GM20000 (cell line): ENCODE measurements at regions not wholly inside any gene's neighbourhood (a gene's known extent, or its start where the extent isn't known, plus 50 kb on each side); places are given as distances from the start of the nearest gene placed in this dataset.
"Not testable (repeated sequence)": the region's sequence is repeated elsewhere in the genome, so short reads cannot be mapped to it uniquely, and the experiment has no call there.

Experiments
- DNase-seq: peaks from one replicate; pipeline ENCODE4 v3.0.0; 2012; ENCODE audit warnings: low spot score
- TF ChIP-seq, protein P1 (sequence below): IDR thresholded peaks from 2 replicates; pipeline ENCODE4 v1.5.1; 2012; ENCODE audit warnings: mild to moderate bottlenecking, control low read depth; ENCODE audit errors: extremely low read depth, missing control alignments

DNA sequence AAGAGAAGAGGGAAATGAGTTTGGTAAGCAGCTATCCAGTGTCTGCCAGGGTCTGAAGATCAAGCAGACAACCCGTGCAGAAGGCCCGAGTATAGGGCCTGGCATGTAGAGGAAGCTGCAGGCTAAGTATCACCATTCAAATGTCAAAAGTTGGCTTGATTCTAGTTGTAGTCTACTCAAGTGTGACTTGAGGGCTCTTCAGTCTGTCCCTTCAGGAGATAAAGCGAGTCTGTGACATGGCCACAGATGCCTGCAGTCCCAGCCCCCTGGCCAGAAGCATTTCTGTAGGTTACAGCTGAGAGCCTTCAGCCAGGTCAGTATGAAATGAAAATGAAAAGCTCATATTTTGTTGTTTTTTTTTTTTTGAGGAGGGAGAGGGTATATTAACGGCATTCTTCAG, 97.8 kb upstream of the EEPD1 start:
- TF ChIP-seq, protein P1, sequence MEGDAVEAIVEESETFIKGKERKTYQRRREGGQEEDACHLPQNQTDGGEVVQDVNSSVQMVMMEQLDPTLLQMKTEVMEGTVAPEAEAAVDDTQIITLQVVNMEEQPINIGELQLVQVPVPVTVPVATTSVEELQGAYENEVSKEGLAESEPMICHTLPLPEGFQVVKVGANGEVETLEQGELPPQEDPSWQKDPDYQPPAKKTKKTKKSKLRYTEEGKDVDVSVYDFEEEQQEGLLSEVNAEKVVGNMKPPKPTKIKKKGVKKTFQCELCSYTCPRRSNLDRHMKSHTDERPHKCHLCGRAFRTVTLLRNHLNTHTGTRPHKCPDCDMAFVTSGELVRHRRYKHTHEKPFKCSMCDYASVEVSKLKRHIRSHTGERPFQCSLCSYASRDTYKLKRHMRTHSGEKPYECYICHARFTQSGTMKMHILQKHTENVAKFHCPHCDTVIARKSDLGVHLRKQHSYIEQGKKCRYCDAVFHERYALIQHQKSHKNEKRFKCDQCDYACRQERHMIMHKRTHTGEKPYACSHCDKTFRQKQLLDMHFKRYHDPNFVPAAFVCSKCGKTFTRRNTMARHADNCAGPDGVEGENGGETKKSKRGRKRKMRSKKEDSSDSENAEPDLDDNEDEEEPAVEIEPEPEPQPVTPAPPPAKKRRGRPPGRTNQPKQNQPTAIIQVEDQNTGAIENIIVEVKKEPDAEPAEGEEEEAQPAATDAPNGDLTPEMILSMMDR: no peak
- DNase-seq: no peak

DNA sequence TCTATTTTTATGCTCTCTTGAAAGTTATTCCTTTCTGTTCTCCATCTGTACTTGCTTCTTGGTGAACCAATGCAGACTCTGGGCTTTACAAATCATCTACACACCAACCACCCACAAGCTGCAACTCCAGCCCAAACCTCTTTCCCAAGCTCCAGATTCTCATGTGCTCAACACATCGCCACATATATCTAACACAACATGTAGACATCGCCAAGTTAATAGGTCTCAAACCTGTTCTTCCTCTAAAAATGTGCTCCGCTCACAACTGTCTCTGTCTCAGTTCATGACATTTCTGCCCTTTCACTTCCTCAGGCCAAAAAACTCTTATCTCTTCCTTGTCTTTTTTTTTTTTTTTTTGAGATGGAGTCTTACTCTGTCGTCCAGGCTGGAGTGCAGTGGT, 95.7 kb upstream of the EEPD1 start:
- peak; percentile 30 for DNase-seq
- TF ChIP-seq, protein P1: no peak

DNA sequence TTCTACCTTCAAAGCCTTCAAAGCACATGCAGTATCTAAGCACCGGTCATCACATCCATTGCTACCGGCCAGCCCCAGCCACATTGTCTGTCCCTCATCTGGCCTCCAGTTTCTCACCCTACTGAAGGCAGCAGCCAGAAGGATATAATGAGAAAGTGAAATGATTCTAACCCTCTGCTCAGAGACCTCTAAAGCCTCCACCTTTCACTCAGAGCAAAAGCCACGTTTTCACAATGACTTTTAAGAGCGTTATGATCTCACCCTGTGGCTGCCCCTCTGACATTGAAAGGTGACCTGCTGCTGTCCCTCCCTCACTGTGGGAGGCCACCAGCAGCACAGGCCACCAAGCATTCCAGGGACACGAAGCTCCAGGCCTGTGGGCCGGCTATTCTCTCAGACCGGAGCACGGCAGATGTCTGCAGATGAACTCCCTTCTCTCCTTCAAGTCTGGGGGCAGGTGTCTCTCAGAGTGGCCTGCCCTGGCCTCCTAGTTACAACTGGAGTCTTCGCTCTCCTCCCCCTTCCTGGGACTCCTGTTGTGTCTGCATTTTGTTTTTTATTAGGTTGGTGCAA, 94.9 kb upstream of the EEPD1 start:
- DNase-seq: peak; percentile 44
- TF ChIP-seq, protein P1: no peak

DNA sequence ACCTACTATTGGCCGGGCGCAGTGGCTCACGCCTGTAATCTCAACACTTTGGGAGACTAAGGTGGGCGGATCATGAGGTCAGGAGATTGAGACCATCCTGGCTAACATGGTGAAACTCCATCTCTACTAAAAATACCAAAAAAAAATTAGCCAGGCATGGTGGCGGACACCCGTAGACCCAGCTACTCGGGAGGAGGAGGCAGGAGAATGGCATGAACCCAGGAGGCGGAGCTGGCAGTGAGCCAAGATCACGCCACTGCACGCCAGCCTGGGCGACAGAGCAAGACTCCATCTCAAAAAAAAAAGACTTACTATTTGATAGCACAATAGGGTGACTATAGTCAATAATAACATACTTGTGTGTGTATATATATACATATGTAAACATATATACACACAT, 92.7 kb upstream of the EEPD1 start:
- DNase-seq: not testable (repeated sequence)

DNA sequence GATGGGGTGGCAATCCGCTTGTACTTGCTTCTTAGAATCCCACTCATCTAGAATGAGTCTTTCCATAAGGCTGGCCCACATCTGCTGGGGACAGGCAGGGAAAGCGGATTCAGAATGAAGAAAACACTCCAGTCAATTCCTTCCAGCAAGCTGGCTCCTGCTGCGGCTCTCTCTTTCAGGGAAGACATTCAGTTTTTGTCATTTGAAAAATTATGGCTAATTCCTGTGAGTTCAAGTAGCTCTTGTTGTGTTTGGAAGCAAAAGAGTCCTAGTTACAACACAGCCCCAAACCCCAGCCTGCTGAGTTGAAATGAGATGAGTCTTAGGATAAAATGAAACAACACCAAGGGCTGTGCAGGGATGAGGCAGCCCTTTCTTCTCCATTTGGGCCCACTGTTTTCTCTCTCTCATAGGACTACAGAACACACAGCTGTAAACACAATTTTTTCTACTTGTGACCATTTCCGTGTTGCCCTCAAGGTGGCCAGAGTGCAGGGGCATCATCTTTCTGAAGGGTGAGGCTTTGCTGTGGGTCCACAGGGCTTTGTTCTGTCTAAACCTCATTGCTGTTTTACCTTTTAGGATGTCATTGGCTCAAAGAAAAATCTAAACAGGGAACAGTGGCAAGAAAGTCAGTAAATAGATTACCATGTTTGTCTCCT, 90.8 kb upstream of the EEPD1 start:
- TF ChIP-seq, protein P1: no peak
- no peak for DNase-seq

DNA sequence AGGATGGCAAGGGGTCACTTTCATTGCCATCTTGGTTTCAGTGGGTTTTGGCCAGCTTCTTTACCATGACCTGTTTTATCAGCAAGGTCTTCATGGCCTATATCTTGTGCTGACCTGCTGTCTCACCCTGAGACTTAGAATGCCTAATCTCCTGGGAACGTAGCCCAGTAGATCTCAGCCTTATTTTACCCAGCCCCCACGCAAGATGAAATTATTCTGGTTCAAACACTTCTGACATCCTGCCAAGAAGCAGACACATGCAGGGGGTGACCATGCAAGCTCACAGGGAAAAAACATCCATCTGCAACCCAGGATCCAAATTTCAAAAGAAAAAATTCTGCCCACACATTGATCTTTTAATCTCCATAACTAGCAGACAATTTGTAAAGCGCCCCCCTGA, 88.4 kb upstream of the EEPD1 start:
- DNase-seq: no peak
- TF ChIP-seq, protein P1: no peak

DNA sequence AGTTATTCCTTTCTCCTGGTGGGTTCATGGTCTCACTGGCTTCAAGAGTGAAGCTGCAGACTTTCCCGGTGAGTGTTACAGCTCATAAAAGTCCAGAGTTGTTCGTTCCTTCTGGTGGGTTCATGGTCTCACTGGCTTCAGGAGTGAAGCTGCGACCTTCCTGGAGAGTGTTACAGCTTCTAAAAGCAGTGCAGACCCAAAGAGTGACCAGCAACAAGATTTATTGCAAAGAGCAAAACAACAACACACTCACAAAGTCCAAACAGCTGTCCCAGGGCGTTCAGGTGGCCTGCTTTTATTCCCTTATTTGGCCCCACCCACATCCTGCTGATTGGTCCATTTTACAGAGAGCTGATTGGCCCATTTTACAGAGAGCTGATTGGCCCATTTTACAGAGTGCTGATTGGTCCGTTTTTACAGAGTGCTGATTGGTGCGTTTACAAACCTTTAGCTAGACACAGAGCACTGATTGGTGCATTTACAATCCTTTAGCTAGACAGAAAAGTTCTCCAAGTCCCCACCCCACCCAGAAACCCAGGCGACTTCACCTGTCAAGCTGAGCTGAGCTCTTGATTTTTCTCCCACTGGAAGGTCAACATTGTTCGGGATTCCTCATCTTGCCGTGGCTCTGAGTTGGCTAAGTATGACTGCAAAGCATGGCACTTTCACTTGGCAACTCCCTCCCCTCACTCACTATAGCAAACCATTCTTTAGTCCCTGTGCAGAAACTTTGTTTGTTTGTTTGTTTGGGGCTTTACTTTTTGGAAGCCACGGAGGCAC, 87.3 kb upstream of the EEPD1 start:
- not testable (repeated sequence) for DNase-seq

DNA sequence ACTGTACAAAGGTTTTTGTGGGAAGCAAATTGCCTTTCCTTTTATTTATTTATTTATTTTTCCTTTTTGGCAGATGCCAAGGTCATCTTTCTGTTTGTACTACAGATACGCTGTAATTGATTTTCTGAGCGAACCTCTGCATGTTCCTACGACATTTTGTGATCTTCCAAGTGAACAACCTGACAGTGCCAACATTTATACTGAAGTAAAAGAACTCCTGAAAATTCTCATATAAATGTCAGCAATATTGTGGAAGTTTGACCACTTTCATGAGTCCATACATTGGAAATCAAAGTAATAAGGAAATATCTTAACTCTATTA, 86.8 kb upstream of the EEPD1 start:
- TF ChIP-seq, protein P1: no peak
- DNase-seq: no peak
